Transverse colon (tissue), 4 donors: ENCODE measurements at regions not wholly inside any gene's neighbourhood (a gene's known extent, or its start where the extent isn't known, plus 50 kb on each side); places are given as distances from the start of the nearest gene placed in this dataset.

ENCODE experiments used
- POLR2A ChIP-seq: fragments of 450-650 bp; IDR thresholded peaks from one replicate; pipeline ENCODE4 v1.6.1; 2016; ENCODE audit warnings: antibody characterized with exemption, mild to moderate bottlenecking, moderate library complexity
- POLR2AphosphoS5 ChIP-seq, 3 donors: sonication (generic); formaldehyde crosslinking; IDR thresholded peaks; one replicate each; pipeline ENCODE4 v1.6.1; 2016; ENCODE audit warnings: antibody characterized with exemption in 3 of 3
- TF ChIP-seq, protein P1 (sequence below), 5 experiments: fragments of 200-600 bp in 3 of 5; fragments of 450-650 bp in 2 of 5; sonication (generic) in 3 of 5; IDR thresholded peaks; 1 replicate in 2 of 5; 2 replicates in 3 of 5; pipeline ENCODE4 v1.5.1; 2016 to 2017; ENCODE audit warnings: antibody characterized with exemption in 5 of 5, inconsistent platforms in 3 of 5, mild to moderate bottlenecking in 2 of 5, moderate library complexity in 1 of 5

GRCh38 chr4:34972189-34972588 is 1272.1 kb downstream of the ARAP2 start:
- TF ChIP-seq, protein P1, sequence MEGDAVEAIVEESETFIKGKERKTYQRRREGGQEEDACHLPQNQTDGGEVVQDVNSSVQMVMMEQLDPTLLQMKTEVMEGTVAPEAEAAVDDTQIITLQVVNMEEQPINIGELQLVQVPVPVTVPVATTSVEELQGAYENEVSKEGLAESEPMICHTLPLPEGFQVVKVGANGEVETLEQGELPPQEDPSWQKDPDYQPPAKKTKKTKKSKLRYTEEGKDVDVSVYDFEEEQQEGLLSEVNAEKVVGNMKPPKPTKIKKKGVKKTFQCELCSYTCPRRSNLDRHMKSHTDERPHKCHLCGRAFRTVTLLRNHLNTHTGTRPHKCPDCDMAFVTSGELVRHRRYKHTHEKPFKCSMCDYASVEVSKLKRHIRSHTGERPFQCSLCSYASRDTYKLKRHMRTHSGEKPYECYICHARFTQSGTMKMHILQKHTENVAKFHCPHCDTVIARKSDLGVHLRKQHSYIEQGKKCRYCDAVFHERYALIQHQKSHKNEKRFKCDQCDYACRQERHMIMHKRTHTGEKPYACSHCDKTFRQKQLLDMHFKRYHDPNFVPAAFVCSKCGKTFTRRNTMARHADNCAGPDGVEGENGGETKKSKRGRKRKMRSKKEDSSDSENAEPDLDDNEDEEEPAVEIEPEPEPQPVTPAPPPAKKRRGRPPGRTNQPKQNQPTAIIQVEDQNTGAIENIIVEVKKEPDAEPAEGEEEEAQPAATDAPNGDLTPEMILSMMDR (IDR thresholded peaks at IDR 0.05): no peak
- no peak for TF ChIP-seq POLR2A
- no peak for TF ChIP-seq POLR2AphosphoS5 (IDR thresholded peaks at IDR 0.05)
